Liver (tissue), 8 donors: ENCODE measurements at regions not wholly inside any gene's neighbourhood (a gene's known extent, or its start where the extent isn't known, plus 50 kb on each side); places are given as distances from the start of the nearest gene placed in this dataset.

Experiments used
- DNase-seq: peaks from one replicate; pipeline ENCODE4 v3.0.0-alpha.2; 2017; ENCODE audit warnings: low spot score
- H3K27ac ChIP-seq, 2 donors: one replicate each; pipeline ENCODE4 v1.7.0; 2013; ENCODE audit warnings: inconsistent platforms in 2 of 2, low read length in 2 of 2, control low read depth in 1 of 2, low read depth in 1 of 2, mild to moderate bottlenecking in 1 of 2
- H3K27me3 ChIP-seq, 4 donors: one replicate each; pipeline versions ENCODE4 v1.6.1 to v1.7.0; 2013; ENCODE audit warnings: low read length in 3 of 4, inconsistent platforms in 1 of 4, mild to moderate bottlenecking in 1 of 4, moderate library complexity in 1 of 4; ENCODE audit not compliant: control insufficient read depth in 4 of 4, insufficient read depth in 4 of 4
- H3K36me3 ChIP-seq, 4 donors: one replicate each; pipeline versions ENCODE4 v1.6.1 to v1.7.0; 2013; ENCODE audit warnings: low read length in 3 of 4, mild to moderate bottlenecking in 3 of 4, low read depth in 1 of 4, moderate library complexity in 1 of 4; ENCODE audit not compliant: control insufficient read depth in 4 of 4, insufficient read depth in 3 of 4
- H3K4me1 ChIP-seq, 4 donors: one replicate each; pipeline versions ENCODE4 v1.6.1 to v1.7.0; 2013; ENCODE audit warnings: low read length in 3 of 4, mild to moderate bottlenecking in 3 of 4, moderate library complexity in 1 of 4; ENCODE audit not compliant: control insufficient read depth in 4 of 4, insufficient read depth in 4 of 4
- H3K4me3 ChIP-seq, 3 donors: one replicate each; pipeline versions ENCODE4 v1.6.1 to v1.7.0; 2013; ENCODE audit warnings: low read length in 3 of 3, control low read depth in 1 of 3, low read depth in 1 of 3, mild to moderate bottlenecking in 1 of 3
- H3K9ac ChIP-seq, 2 donors: one replicate each; pipeline ENCODE4 v1.7.0; 2013; ENCODE audit warnings: low read length in 2 of 2, mild to moderate bottlenecking in 2 of 2, moderate library complexity in 2 of 2, control low read depth in 1 of 2, low read depth in 1 of 2
- H3K9me3 ChIP-seq, 4 donors: one replicate each; pipeline versions ENCODE4 v1.6.1 to v1.7.0; 2013; ENCODE audit warnings: low read length in 3 of 4; ENCODE audit not compliant: control insufficient read depth in 4 of 4
- ATF3 ChIP-seq: IDR thresholded peaks from 2 replicates; pipeline ENCODE4 v1.6.1; 2016; ENCODE audit warnings: antibody characterized with exemption
- CTCF ChIP-seq: fragments of 150-350 bp; IDR thresholded peaks from 2 replicates; pipeline ENCODE4 v1.5.1; 2017; ENCODE audit warnings: improper control_type of control experiment, low read depth, low read length; ENCODE audit not compliant: missing input control
- EGR1 ChIP-seq, 2 donors: IDR thresholded peaks; 2 replicates each; pipeline ENCODE4 v1.6.1; 2016 to 2018; ENCODE audit warnings: antibody characterized with exemption in 2 of 2, low read depth in 2 of 2
- FOXA1 ChIP-seq: IDR thresholded peaks from 2 replicates; pipeline ENCODE4 v1.6.1; 2016; ENCODE audit warnings: antibody characterized with exemption
- FOXA2 ChIP-seq: IDR thresholded peaks from 2 replicates; pipeline ENCODE4 v1.6.1; 2016; ENCODE audit warnings: antibody characterized with exemption
- GABPA ChIP-seq, 2 donors: IDR thresholded peaks in 1 of 2; conservative IDR thresholded peaks in 1 of 2; 2 replicates each; pipeline ENCODE4 v1.6.1; 2016; ENCODE audit warnings: antibody characterized with exemption in 2 of 2, mild to moderate bottlenecking in 1 of 2, moderate library complexity in 1 of 2
- HNF4A ChIP-seq, 2 donors: conservative IDR thresholded peaks; 2 replicates each; pipeline ENCODE4 v1.6.1; 2016; ENCODE audit warnings: antibody characterized with exemption in 2 of 2, mild to moderate bottlenecking in 2 of 2
- HNF4G ChIP-seq: IDR thresholded peaks from 2 replicates; pipeline ENCODE4 v1.6.1; 2016; ENCODE audit warnings: antibody characterized with exemption
- JUND ChIP-seq, 2 donors: IDR thresholded peaks; 2 replicates each; pipeline ENCODE4 v1.6.1; 2016; ENCODE audit warnings: antibody characterized with exemption in 2 of 2
- MAX ChIP-seq: IDR thresholded peaks from 2 replicates; pipeline ENCODE4 v1.6.1; 2016; ENCODE audit warnings: antibody characterized with exemption
- NR2F2 ChIP-seq: IDR thresholded peaks from 2 replicates; pipeline ENCODE4 v1.6.1; 2016; ENCODE audit warnings: antibody characterized with exemption
- RAD21 ChIP-seq, 2 donors: IDR thresholded peaks; 2 replicates each; pipeline ENCODE4 v1.6.1; 2016; ENCODE audit warnings: antibody characterized with exemption in 2 of 2, mild to moderate bottlenecking in 2 of 2
- REST ChIP-seq: IDR thresholded peaks from 2 replicates; pipeline ENCODE4 v1.6.1; 2016; ENCODE audit warnings: antibody characterized with exemption, mild to moderate bottlenecking
- RXRA ChIP-seq, 2 donors: IDR thresholded peaks; 2 replicates each; pipeline ENCODE4 v1.6.1; 2017 to 2018; ENCODE audit warnings: antibody characterized with exemption in 2 of 2, mild to moderate bottlenecking in 1 of 2
- SP1 ChIP-seq: IDR thresholded peaks from 2 replicates; pipeline ENCODE4 v1.6.1; 2018; ENCODE audit warnings: antibody characterized with exemption, mild to moderate bottlenecking
- TAF1 ChIP-seq: conservative IDR thresholded peaks from 2 replicates; pipeline ENCODE4 v1.6.1; 2016; ENCODE audit warnings: antibody characterized with exemption, mild to moderate bottlenecking
- YY1 ChIP-seq: IDR thresholded peaks from 2 replicates; pipeline ENCODE4 v1.6.1; 2016; ENCODE audit warnings: antibody characterized with exemption, mild to moderate bottlenecking
- ZBTB33 ChIP-seq: IDR thresholded peaks from 2 replicates; pipeline ENCODE4 v1.6.1; 2016; ENCODE audit warnings: antibody characterized with exemption
- WGBS: extraction: QIAGEN DNeasy Blood & Tissue Kit; methylation state at CpG from one replicate; pipeline ENCODE4 v1.1.7; 2013; 5-methylcytosine and 5-hydroxymethylcytosine counted together
- donor health status: healthy.
- donor health status: healthy.
- donor health status: healthy.
- donor health status: healthy.
- donor health status: healthy.

GRCh38 chr4:100839712-100840111 lies 321.9 kb upstream of the EMCN start:
- Histone ChIP-seq H3K27ac (no peak overlapping the region), H3K36me3 (no peaks in the 10 kb centered on the region), H3K4me3 (no peak overlapping the region), H3K27me3 (no peaks in the 10 kb centered on the region), H3K9me3 (no peaks in the 10 kb centered on the region), H3K4me1 (peaks cover 0 to 12% (median 1%) of the 10 kb centered on the region in 4 donors), H3K9ac (no peak overlapping the region)
- DNase-seq, result no peak
- TF ChIP-seq RXRA (IDR thresholded peaks at IDR 0.05), result peak; percentile 59 to 70
- peak; percentile 89 to 90 for TF ChIP-seq HNF4A (conservative IDR thresholded peaks at IDR 0.05)
- TF ChIP-seq ATF3, result peak; percentile 67
- no peak for TF ChIP-seq CTCF
- peak; percentile 90 to 91 for TF ChIP-seq JUND (IDR thresholded peaks at IDR 0.05)
- peak; percentile 28 to 45 for TF ChIP-seq RAD21 (IDR thresholded peaks at IDR 0.05)
- no peak for TF ChIP-seq NR2F2
- TF ChIP-seq MAX, result peak; percentile 27
- TF ChIP-seq EGR1 (IDR thresholded peaks at IDR 0.05; ENCODE audit: low read depth in 2 of 2), result no peak
- TF ChIP-seq YY1, result peak; percentile 21
- TF ChIP-seq SP1, result peak; percentile 57
- TF ChIP-seq GABPA (IDR thresholded peaks at IDR 0.05 in 1 of 2, conservative IDR thresholded peaks at IDR 0.05 in 1 of 2), result no peak
- no peak for TF ChIP-seq FOXA2
- TF ChIP-seq HNF4G, result peak; percentile 75
- TF ChIP-seq TAF1, result no peak
- WGBS, result 48% methylated on average over 2 of the region's 2 CpGs

GRCh38 chr4:100838286-100838685 lies 320.5 kb upstream of the EMCN start:
- no peak overlapping the region for H3K9ac ChIP-seq
- WGBS, result 95% methylated on average over 1 of the region's 1 CpG
- H3K27me3 ChIP-seq, result no peaks in the 10 kb centered on the region
- no peaks in the 10 kb centered on the region for H3K36me3 ChIP-seq
- no peak for DNase-seq
- no peak overlapping the region for H3K27ac ChIP-seq
- H3K9me3 ChIP-seq, result no peaks in the 10 kb centered on the region
- TF ChIP-seq FOXA2, result no peak
- no peak for TF ChIP-seq NR2F2
- TF ChIP-seq GABPA (IDR thresholded peaks at IDR 0.05 in 1 of 2, conservative IDR thresholded peaks at IDR 0.05 in 1 of 2), result no peak
- no peak for TF ChIP-seq HNF4G
- TF ChIP-seq ZBTB33, result no peak
- TF ChIP-seq JUND (IDR thresholded peaks at IDR 0.05), result no peak
- no peak for TF ChIP-seq YY1
- TF ChIP-seq MAX, result no peak
- no peak for TF ChIP-seq FOXA1
- TF ChIP-seq SP1, result no peak
- TF ChIP-seq REST, result no peak
- TF ChIP-seq EGR1 (IDR thresholded peaks at IDR 0.05; ENCODE audit: low read depth in 2 of 2), result no peak
- TF ChIP-seq RAD21 (IDR thresholded peaks at IDR 0.05), result no peak
- no peak for TF ChIP-seq ATF3
- TF ChIP-seq TAF1, result no peak
- no peak for TF ChIP-seq RXRA (IDR thresholded peaks at IDR 0.05)
- TF ChIP-seq HNF4A (conservative IDR thresholded peaks at IDR 0.05), result no peak
- H3K4me1 ChIP-seq, result peaks cover 0 to 12% (median 1%) of the 10 kb centered on the region in 4 donors
- H3K4me3 ChIP-seq, result no peak overlapping the region
